ENCODE measurements at regions not wholly inside any gene's neighbourhood (a gene's known extent, or its start where the extent isn't known, plus 50 kb on each side); places are given as distances from the start of the nearest gene placed in this dataset.
A peak's percentile ranks its signal among the peaks of the same experiment; 100 is the strongest.
"Not testable (repeated sequence)": the region's sequence is repeated elsewhere in the genome, so short reads cannot be mapped to it uniquely, and the experiment has no call there.

GRCh38 chr4:167873496-167873895 is 218.8 kb upstream of the ANXA10 start:
- no peak overlapping the region for H3K27ac ChIP-seq (ENCODE audit: low read length)
- no peaks in the 10 kb centered on the region for H3K36me3 ChIP-seq (ENCODE audit: control insufficient read depth, insufficient read depth, low read length)
- H3K9me3 ChIP-seq (ENCODE audit: control insufficient read depth, low read depth, low read length), result no peaks in the 10 kb centered on the region
- no peak overlapping the region for H3K4me3 ChIP-seq (ENCODE audit: low read length)
- no peaks in the 10 kb centered on the region for H3K4me1 ChIP-seq (ENCODE audit: control insufficient read depth, insufficient read depth, low read length)
- no peaks in the 10 kb centered on the region for H3K27me3 ChIP-seq (ENCODE audit: control insufficient read depth, insufficient read depth, low read length)
- no peak for DNase-seq

- H3K27ac ChIP-seq (ENCODE audit: low read length); H3K27me3 ChIP-seq (ENCODE audit: control insufficient read depth, insufficient read depth, low read length); H3K36me3 ChIP-seq (ENCODE audit: control insufficient read depth, insufficient read depth, low read length); H3K4me1 ChIP-seq (ENCODE audit: control insufficient read depth, insufficient read depth, low read length); H3K4me3 ChIP-seq (ENCODE audit: low read length); H3K9me3 ChIP-seq (ENCODE audit: control insufficient read depth, low read depth, low read length); DNase-seq: not testable (repeated sequence)
- WGBS (ENCODE audit: insufficient coverage, low lambda C conversion rate), result 100% methylated on average over 1 of the region's 3 CpGs
Observed at GRCh38 chr4:167876091-167876490, 216.2 kb upstream of the ANXA10 start.

GRCh38 chr4:167877826-167878225 is 214.5 kb upstream of the ANXA10 start:
- WGBS (ENCODE audit: insufficient coverage, low lambda C conversion rate), result 46% methylated on average over 3 of the region's 8 CpGs
- not testable (repeated sequence) for H3K27ac ChIP-seq (ENCODE audit: low read length)

GRCh38 chr4:167883266-167883665 is 209.1 kb upstream of the ANXA10 start:
- Histone ChIP-seq H3K9me3 (ENCODE audit: control insufficient read depth, low read depth, low read length) (peaks cover 5% of the 10 kb centered on the region), H3K4me1 (ENCODE audit: control insufficient read depth, insufficient read depth, low read length) (no peaks in the 10 kb centered on the region), H3K27ac (ENCODE audit: low read length) (no peak overlapping the region), H3K36me3 (ENCODE audit: control insufficient read depth, insufficient read depth, low read length) (no peaks in the 10 kb centered on the region), H3K4me3 (ENCODE audit: low read length) (no peak overlapping the region), H3K27me3 (ENCODE audit: control insufficient read depth, insufficient read depth, low read length) (no peaks in the 10 kb centered on the region)
- WGBS (ENCODE audit: insufficient coverage, low lambda C conversion rate), result no CpG with 5 or more reads among the region's 1 CpG
- no peak for DNase-seq

More at GRCh38 chr4:167877826-167878225, 214.5 kb upstream of the ANXA10 start:
- DNase-seq; H3K36me3 ChIP-seq (ENCODE audit: control insufficient read depth, insufficient read depth, low read length); H3K4me3 ChIP-seq (ENCODE audit: low read length); H3K4me1 ChIP-seq (ENCODE audit: control insufficient read depth, insufficient read depth, low read length); H3K27me3 ChIP-seq (ENCODE audit: control insufficient read depth, insufficient read depth, low read length); H3K9me3 ChIP-seq (ENCODE audit: control insufficient read depth, low read depth, low read length): not testable (repeated sequence)

GRCh38 chr4:167885071-167885470 is 207.3 kb upstream of the ANXA10 start:
- WGBS (ENCODE audit: insufficient coverage, low lambda C conversion rate), result no CpG with 5 or more reads among the region's 1 CpG
- Histone ChIP-seq H3K9me3 (ENCODE audit: control insufficient read depth, low read depth, low read length) (peaks cover 5% of the 10 kb centered on the region), H3K27ac (ENCODE audit: low read length) (no peak overlapping the region), H3K4me1 (ENCODE audit: control insufficient read depth, insufficient read depth, low read length) (no peaks in the 10 kb centered on the region), H3K27me3 (ENCODE audit: control insufficient read depth, insufficient read depth, low read length) (no peaks in the 10 kb centered on the region), H3K36me3 (ENCODE audit: control insufficient read depth, insufficient read depth, low read length) (no peaks in the 10 kb centered on the region), H3K4me3 (ENCODE audit: low read length) (no peak overlapping the region)
- no peak for DNase-seq

- Histone ChIP-seq H3K9me3 (ENCODE audit: control insufficient read depth, low read depth, low read length) (peaks cover 5% of the 10 kb centered on the region), H3K27me3 (ENCODE audit: control insufficient read depth, insufficient read depth, low read length) (no peaks in the 10 kb centered on the region)
Observed at GRCh38 chr4:167885872-167886271, 206.5 kb upstream of the ANXA10 start.

GRCh38 chr4:167887726-167888125 is 204.6 kb upstream of the ANXA10 start:
- no CpG with 5 or more reads among the region's 6 CpGs for WGBS (ENCODE audit: insufficient coverage, low lambda C conversion rate)
- Histone ChIP-seq H3K27ac (ENCODE audit: low read length) (no peak overlapping the region), H3K36me3 (ENCODE audit: control insufficient read depth, insufficient read depth, low read length) (no peaks in the 10 kb centered on the region), H3K4me3 (ENCODE audit: low read length) (no peak overlapping the region), H3K27me3 (ENCODE audit: control insufficient read depth, insufficient read depth, low read length) (no peaks in the 10 kb centered on the region), H3K4me1 (ENCODE audit: control insufficient read depth, insufficient read depth, low read length) (no peaks in the 10 kb centered on the region), H3K9me3 (ENCODE audit: control insufficient read depth, low read depth, low read length) (peaks cover 5% of the 10 kb centered on the region)
- no peak for DNase-seq

More at GRCh38 chr4:167885872-167886271, 206.5 kb upstream of the ANXA10 start:
- Histone ChIP-seq H3K4me1 (ENCODE audit: control insufficient read depth, insufficient read depth, low read length) (no peaks in the 10 kb centered on the region), H3K4me3 (ENCODE audit: low read length) (no peak overlapping the region), H3K36me3 (ENCODE audit: control insufficient read depth, insufficient read depth, low read length) (no peaks in the 10 kb centered on the region), H3K27ac (ENCODE audit: low read length) (no peak overlapping the region)
- WGBS (ENCODE audit: insufficient coverage, low lambda C conversion rate), result 60% methylated on average over 1 of the region's 1 CpG
- DNase-seq, result no peak

- H3K27me3 ChIP-seq (ENCODE audit: control insufficient read depth, insufficient read depth, low read length), result no peaks in the 10 kb centered on the region
- H3K4me3 ChIP-seq (ENCODE audit: low read length), result no peak overlapping the region
- peaks cover 5% of the 10 kb centered on the region for H3K9me3 ChIP-seq (ENCODE audit: control insufficient read depth, low read depth, low read length)
- DNase-seq, result no peak
- H3K4me1 ChIP-seq (ENCODE audit: control insufficient read depth, insufficient read depth, low read length), result no peaks in the 10 kb centered on the region
- no peak overlapping the region for H3K27ac ChIP-seq (ENCODE audit: low read length)
- H3K36me3 ChIP-seq (ENCODE audit: control insufficient read depth, insufficient read depth, low read length), result no peaks in the 10 kb centered on the region
Observed at GRCh38 chr4:167890226-167890625, 202.1 kb upstream of the ANXA10 start.

GRCh38 chr4:167893531-167893930 is 198.8 kb upstream of the ANXA10 start:
- Histone ChIP-seq H3K4me3 (ENCODE audit: low read length) (no peak overlapping the region), H3K9me3 (ENCODE audit: control insufficient read depth, low read depth, low read length) (no peaks in the 10 kb centered on the region), H3K4me1 (ENCODE audit: control insufficient read depth, insufficient read depth, low read length) (no peaks in the 10 kb centered on the region), H3K27me3 (ENCODE audit: control insufficient read depth, insufficient read depth, low read length) (no peaks in the 10 kb centered on the region), H3K36me3 (ENCODE audit: control insufficient read depth, insufficient read depth, low read length) (no peaks in the 10 kb centered on the region), H3K27ac (ENCODE audit: low read length) (no peak overlapping the region)
- WGBS (ENCODE audit: insufficient coverage, low lambda C conversion rate), result 83% methylated on average over 2 of the region's 3 CpGs
- DNase-seq, result no peak

- WGBS (ENCODE audit: insufficient coverage, low lambda C conversion rate), result no CpG with 5 or more reads among the region's 3 CpGs
- not testable (repeated sequence) for H3K27ac ChIP-seq (ENCODE audit: low read length); H3K4me1 ChIP-seq (ENCODE audit: control insufficient read depth, insufficient read depth, low read length); H3K9me3 ChIP-seq (ENCODE audit: control insufficient read depth, low read depth, low read length); DNase-seq; H3K4me3 ChIP-seq (ENCODE audit: low read length); H3K27me3 ChIP-seq (ENCODE audit: control insufficient read depth, insufficient read depth, low read length); H3K36me3 ChIP-seq (ENCODE audit: control insufficient read depth, insufficient read depth, low read length)
Observed at GRCh38 chr4:167896260-167896659, 196.1 kb upstream of the ANXA10 start.

GRCh38 chr4:167897116-167897515 is 195.2 kb upstream of the ANXA10 start:
- H3K4me1 ChIP-seq (ENCODE audit: control insufficient read depth, insufficient read depth, low read length), result no peaks in the 10 kb centered on the region
- no peaks in the 10 kb centered on the region for H3K27me3 ChIP-seq (ENCODE audit: control insufficient read depth, insufficient read depth, low read length)
- peak in 1 of 2 donors; percentile 15 for DNase-seq
- no peaks in the 10 kb centered on the region for H3K9me3 ChIP-seq (ENCODE audit: control insufficient read depth, low read depth, low read length)
- no peaks in the 10 kb centered on the region for H3K36me3 ChIP-seq (ENCODE audit: control insufficient read depth, insufficient read depth, low read length)
- no peak overlapping the region for H3K4me3 ChIP-seq (ENCODE audit: low read length)
- WGBS (ENCODE audit: insufficient coverage, low lambda C conversion rate), result no CpG with 5 or more reads among the region's 5 CpGs
- H3K27ac ChIP-seq (ENCODE audit: low read length), result no peak overlapping the region

Data from large intestine (tissue), 3 donors.